Mesodermal cell (in vitro differentiated cells): ENCODE measurements at regions not wholly inside any gene's neighbourhood (a gene's known extent, or its start where the extent isn't known, plus 50 kb on each side); places are given as distances from the start of the nearest gene placed in this dataset.
A peak's percentile ranks its signal among the peaks of the same experiment; 100 is the strongest.

ENCODE experiments used
- H3K27ac ChIP-seq: 2 replicates; pipeline ENCODE4 v1.7.0; 2013; ENCODE audit warnings: mild to moderate bottlenecking, low read depth, low read length, moderate library complexity; ENCODE audit not compliant: severe bottlenecking
- H3K36me3 ChIP-seq: 2 replicates; pipeline ENCODE4 v1.7.1; 2013; ENCODE audit warnings: mild to moderate bottlenecking, low read length, moderate library complexity; ENCODE audit not compliant: control insufficient read depth, insufficient read depth
- H3K4me1 ChIP-seq: one replicate; pipeline ENCODE4 v1.7.1; 2013; ENCODE audit warnings: mild to moderate bottlenecking, low read length; ENCODE audit not compliant: insufficient read depth, control insufficient read depth, poor library complexity, severe bottlenecking
- H3K4me3 ChIP-seq: 2 replicates; pipeline ENCODE4 v1.7.0; 2013; ENCODE audit warnings: low read length, control low read depth, mild to moderate bottlenecking; ENCODE audit not compliant: insufficient read depth, poor library complexity, severe bottlenecking; ENCODE audit errors: extremely low read depth
- H3K9me3 ChIP-seq: 2 replicates; pipeline ENCODE4 v1.7.1; 2013; ENCODE audit warnings: mild to moderate bottlenecking, low read length, moderate library complexity; ENCODE audit not compliant: control insufficient read depth
- WGBS, 2 experiments: methylation state at CpG; one replicate each; pipeline ENCODE4 v1.1.5; 2013; ENCODE audit warnings: missing lambda C conversion rate in 2 of 2; ENCODE audit not compliant: insufficient coverage in 2 of 2; 5-methylcytosine and 5-hydroxymethylcytosine counted together

DNA sequence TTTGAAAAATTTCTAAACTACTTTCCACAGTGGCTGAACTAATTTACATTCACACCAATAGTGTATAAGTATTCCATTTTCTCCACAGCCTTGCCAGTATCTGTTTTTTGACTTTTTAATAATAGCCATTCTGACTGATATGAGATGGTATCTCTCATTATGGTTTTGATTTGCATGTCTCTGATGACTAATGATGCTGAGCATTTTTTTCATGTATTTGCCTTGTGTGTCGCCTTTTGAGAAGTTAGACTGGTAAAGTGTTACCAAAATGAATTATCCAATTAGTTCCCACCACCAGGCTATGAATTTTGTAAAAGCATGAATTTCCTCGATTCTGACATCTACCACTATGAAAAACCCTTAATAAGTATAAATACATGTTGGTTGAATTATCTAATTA, 242.2 kb upstream of the GK2 start:
- Histone ChIP-seq H3K36me3 (no peaks in the 10 kb centered on the region), H3K4me3 (no peak overlapping the region), H3K9me3 (no peaks in the 10 kb centered on the region), H3K27ac (peak overlapping the region; percentile 74), H3K4me1 (peaks cover 4% of the 10 kb centered on the region)
- WGBS, 2 experiments: no CpG with 5 or more reads among the region's 2 CpGs

DNA sequence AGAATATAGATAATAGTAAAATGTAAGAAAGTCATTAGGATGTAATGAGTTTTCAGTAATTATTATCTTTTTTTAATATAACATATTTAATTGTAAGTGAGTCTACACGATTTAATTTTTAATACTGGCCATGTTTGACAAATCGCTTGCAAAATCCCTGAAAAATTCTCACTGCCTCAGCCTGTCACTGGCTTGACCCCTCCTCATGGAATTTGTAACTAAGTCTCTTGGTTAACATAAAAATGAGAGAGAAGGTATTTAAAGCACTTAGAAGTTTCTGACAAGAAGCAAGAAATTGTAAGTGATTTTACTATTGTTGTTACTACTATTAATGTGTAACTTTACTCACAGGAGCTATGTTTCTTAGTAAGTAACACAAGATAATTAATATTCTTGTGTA, 237.9 kb upstream of the GK2 start:
- no peak overlapping the region for H3K4me3 ChIP-seq
- no CpG with 5 or more reads among the region's 2 CpGs for WGBS, 2 experiments
- H3K9me3 ChIP-seq: no peaks in the 10 kb centered on the region
- H3K4me1 ChIP-seq: peaks cover 3% of the 10 kb centered on the region
- no peaks in the 10 kb centered on the region for H3K36me3 ChIP-seq
- no peak overlapping the region for H3K27ac ChIP-seq

DNA sequence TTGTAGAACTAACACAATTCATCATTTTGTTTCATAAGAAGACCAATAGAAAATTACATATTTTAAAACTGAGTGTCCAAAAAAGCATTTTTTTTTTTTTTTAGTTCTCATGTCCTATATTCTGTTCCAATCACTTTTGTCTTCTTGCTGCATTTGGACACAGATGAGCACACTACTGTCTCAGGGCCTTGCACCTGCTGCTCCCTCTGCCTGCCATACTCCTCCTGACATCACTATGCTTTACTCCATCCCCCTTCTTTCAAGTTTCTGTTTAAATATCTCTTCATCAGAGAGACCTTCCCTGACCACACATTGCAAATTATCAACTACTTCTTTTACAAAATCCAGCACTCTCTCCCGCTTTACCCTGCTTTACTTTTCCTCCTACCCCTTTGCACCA, 230.7 kb upstream of the GK2 start:
- H3K36me3 ChIP-seq: no peaks in the 10 kb centered on the region
- WGBS, 2 experiments: no CpG with 5 or more reads among the region's 1 CpG
- H3K4me3 ChIP-seq: no peak overlapping the region
- H3K9me3 ChIP-seq: no peaks in the 10 kb centered on the region
- no peaks in the 10 kb centered on the region for H3K4me1 ChIP-seq
- no peak overlapping the region for H3K27ac ChIP-seq

DNA sequence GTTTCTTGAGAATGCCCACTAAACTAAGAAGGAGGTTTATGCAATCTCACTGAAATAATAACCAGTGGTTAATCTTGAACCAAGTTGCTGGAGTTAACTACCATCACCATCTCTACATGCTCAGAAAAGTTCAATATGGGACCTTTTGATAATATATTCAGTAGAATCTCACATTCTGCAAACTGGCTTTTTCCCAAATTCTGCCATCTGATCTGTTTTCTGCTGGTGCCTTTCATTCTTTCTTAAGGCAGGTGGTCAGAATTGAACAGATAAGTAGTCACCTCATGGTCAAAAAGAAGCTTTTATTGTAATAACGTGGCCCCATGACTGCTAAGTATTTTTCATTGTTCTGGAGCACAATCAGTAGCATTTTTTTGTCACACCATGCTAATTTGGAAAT, 229.0 kb upstream of the GK2 start:
- no peaks in the 10 kb centered on the region for H3K36me3 ChIP-seq
- H3K27ac ChIP-seq: no peak overlapping the region
- 100% methylated on average over 1 of the region's 1 CpG; no CpG with 5 or more reads in 1 of the 2 experiments for WGBS, 2 experiments

DNA sequence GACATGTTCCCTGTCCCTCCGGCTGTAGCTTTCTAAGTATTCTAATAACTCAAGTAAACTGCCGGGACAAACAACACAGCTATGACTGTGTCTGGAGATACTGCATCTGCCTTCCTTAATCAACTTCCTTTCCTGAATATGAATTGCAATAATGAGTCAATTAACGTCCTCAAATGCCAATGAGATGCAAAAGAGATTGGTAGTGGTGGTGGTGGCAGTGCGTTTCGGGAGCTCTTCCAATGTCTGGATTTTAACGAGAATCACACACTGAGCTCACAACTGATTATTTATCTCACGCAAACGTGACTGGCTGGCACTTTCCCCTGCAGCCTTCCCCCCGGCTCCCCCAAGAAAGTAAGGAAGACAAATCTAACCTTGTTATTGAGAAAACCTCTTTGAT, 226.1 kb upstream of the GK2 start:
- Histone ChIP-seq H3K9me3 (no peaks in the 10 kb centered on the region), H3K36me3 (no peaks in the 10 kb centered on the region), H3K27ac (no peak overlapping the region), H3K4me3 (no peak overlapping the region), H3K4me1 (no peaks in the 10 kb centered on the region)
- WGBS, 2 experiments: 76 to 80% methylated on average over 1 to 4 of the region's 9 CpGs

More for the DNA sequence above, 229.0 kb upstream of the GK2 start:
- Histone ChIP-seq H3K4me3 (no peak overlapping the region), H3K9me3 (no peaks in the 10 kb centered on the region), H3K4me1 (no peaks in the 10 kb centered on the region)

DNA sequence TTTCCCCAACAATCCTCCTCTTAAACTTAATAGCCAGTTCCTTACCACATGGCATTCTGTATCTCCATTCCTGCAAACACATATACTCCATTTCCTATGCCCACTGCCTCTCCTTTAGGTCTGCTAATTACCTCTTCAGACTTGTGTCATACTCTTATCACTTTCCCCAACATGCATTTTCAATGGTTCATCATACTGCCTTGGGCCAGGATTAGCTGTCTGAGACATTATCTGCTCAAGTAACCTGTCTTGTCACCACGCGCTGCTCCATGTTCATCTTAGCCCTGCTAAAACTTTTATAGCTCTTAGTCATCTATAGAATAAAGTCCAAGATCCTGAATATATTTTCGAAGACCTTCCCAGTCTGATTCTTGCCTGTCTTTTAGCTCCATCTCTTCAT, 224.1 kb upstream of the GK2 start:
- Histone ChIP-seq H3K4me3 (no peak overlapping the region), H3K4me1 (no peaks in the 10 kb centered on the region), H3K36me3 (no peaks in the 10 kb centered on the region), H3K27ac (no peak overlapping the region), H3K9me3 (no peaks in the 10 kb centered on the region)
- 88 to 95% methylated on average over 2 to 3 of the region's 3 CpGs for WGBS, 2 experiments

DNA sequence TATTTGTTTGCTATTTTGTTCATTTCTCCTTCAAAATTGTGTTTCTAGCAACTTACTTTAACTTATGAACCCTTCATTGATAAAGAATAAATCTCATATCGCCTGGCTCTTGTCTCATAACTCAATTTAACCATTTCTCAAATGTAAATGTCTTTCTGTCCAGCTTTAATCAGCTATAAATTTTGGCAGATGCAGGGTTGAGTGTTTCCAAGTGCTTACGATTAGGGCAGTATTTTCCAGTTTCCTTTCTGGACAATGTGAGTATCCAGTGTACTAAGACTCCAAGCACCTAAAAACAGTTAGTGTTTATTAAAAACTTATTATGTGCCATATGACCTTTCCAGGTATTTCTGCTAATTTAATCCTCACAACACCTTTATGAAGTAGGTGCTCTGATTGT, 218.6 kb upstream of the GK2 start:
- Histone ChIP-seq H3K9me3 (no peaks in the 10 kb centered on the region), H3K27ac (no peak overlapping the region), H3K4me3 (no peak overlapping the region), H3K4me1 (no peaks in the 10 kb centered on the region), H3K36me3 (no peaks in the 10 kb centered on the region)
- 100% methylated on average over 1 of the region's 2 CpGs; no CpG with 5 or more reads in 1 of the 2 experiments for WGBS, 2 experiments

DNA sequence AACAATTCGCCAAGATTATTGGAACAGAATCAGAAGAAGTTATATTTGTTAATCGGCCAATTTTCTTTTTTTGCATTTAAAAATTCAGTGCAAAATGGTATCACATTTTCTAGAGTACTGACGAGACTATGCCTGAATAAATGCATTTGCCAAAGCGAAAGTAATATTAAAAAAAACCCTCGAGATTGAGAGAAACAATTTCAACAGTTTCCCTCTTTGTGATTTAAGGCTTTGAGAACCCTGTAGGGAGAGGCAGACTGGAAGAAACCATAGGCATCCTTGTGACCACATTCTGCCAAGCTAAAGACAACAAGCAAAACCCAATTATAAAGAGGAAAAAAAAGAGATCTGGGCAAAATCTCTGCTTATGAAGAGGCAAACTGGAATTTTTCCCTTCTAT, 218.1 kb upstream of the GK2 start:
- Histone ChIP-seq H3K27ac (no peak overlapping the region), H3K36me3 (no peaks in the 10 kb centered on the region), H3K4me3 (no peak overlapping the region), H3K4me1 (no peaks in the 10 kb centered on the region), H3K9me3 (no peaks in the 10 kb centered on the region)
- WGBS, 2 experiments: 93% methylated on average over 2 of the region's 5 CpGs; no CpG with 5 or more reads in 1 of the 2 experiments

DNA sequence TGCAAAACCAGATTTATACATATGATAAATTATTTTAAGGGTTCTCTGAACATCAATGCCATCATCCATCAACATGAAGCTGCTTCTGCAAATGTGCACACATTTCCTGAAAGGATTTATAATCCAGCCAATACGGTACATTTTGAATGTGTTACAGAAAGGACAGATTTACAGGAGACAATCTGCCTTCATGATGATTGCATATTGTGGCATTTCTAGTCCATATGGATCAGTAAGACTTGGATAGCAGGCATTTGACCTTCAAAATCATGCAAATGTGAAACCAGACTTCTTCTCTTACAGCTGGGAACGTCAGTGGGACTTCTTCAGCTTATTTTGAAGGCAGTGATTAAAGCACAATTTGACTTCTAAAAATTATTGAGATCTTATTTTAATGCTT, 217.3 kb upstream of the GK2 start:
- H3K4me3 ChIP-seq: no peak overlapping the region
- H3K4me1 ChIP-seq: no peaks in the 10 kb centered on the region
- 91% methylated on average over 1 of the region's 2 CpGs; no CpG with 5 or more reads in 1 of the 2 experiments for WGBS, 2 experiments
- no peaks in the 10 kb centered on the region for H3K9me3 ChIP-seq
- H3K27ac ChIP-seq: no peak overlapping the region
- no peaks in the 10 kb centered on the region for H3K36me3 ChIP-seq

DNA sequence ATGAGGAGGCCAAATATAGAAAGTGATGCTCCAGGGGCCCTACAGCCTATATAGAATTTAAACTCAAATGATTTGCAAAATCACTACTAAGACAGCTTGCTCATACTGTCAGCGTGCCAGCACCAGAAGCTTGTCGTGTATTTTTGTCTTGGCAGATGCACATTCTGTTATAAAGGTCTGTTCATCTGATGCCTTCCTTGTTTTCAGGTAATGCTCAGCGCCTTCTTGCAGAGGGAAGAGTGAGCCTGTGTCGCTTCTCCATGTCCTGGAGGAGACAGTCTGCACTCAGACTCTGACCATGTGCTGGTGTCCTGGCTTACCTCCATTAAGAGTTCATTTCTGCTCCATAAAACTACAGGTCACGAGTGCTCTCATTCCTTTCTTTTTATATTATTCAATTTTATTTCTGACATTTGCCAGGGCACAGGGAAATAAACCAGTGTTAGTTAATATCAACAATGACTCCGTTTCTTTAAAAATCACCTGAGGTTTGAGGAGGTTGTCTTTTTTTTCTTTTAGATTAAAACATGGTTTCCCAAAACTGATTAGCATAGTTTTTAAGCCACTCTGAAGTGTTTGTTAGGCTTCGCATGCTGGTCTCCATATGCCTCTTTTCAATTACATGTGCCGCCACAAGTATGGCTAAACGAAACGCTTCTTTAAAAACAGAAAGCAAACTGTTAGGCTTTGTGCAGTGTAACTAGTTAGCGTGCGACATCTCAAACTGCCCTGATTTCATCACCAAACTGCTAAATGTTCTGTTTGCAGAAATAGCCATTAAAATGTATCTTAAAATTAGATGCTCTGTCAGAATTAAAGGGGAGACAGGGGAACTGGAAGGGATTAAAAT, 215.2 kb upstream of the GK2 start:
- Histone ChIP-seq H3K36me3 (no peaks in the 10 kb centered on the region), H3K4me3 (no peak overlapping the region), H3K4me1 (no peaks in the 10 kb centered on the region), H3K27ac (no peak overlapping the region), H3K9me3 (no peaks in the 10 kb centered on the region)
- WGBS, 2 experiments: 85 to 92% methylated on average over 8 to 10 of the region's 12 CpGs

DNA sequence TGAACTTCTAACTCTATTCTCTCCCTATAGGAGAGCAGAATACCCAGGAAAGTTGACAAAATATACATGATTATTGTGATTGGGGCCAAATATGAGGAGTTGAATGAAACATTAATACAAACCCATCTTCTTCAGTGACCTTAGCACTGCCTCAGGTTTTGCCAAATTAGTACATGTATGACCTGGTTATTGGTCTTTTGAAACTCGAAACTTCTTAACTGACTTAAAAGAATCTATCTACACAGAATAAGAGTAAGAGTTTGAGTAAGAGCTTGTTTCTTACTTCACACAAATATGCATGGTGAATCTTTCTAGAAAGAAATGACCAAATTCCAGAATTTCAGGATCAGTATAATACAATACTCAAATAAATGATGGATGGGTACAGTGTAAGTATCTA, 213.0 kb upstream of the GK2 start:
- H3K36me3 ChIP-seq: no peaks in the 10 kb centered on the region
- H3K27ac ChIP-seq: no peak overlapping the region
- H3K4me3 ChIP-seq: no peak overlapping the region
- no CpG with 5 or more reads among the region's 1 CpG for WGBS, 2 experiments
- H3K9me3 ChIP-seq: no peaks in the 10 kb centered on the region
- H3K4me1 ChIP-seq: no peaks in the 10 kb centered on the region
